Parathyroid adenoma (tissue), 2 donors: ENCODE measurements at regions not wholly inside any gene's neighbourhood (a gene's known extent, or its start where the extent isn't known, plus 50 kb on each side); places are given as distances from the start of the nearest gene placed in this dataset.
"Not testable (repeated sequence)": the region's sequence is repeated elsewhere in the genome, so short reads cannot be mapped to it uniquely, and the experiment has no call there.

Source experiments
- H2AFZ ChIP-seq: fragments of 300-600 bp; sonication (generic); one replicate; pipeline ENCODE4 v1.7.0; 2017; ENCODE audit warnings: antibody characterized with exemption, mild to moderate bottlenecking
- H3K27ac ChIP-seq: fragments of 300-600 bp; sonication (generic); one replicate; pipeline ENCODE4 v1.7.0; 2017
- H3K27me3 ChIP-seq: fragments of 300-600 bp; sonication (generic); one replicate; pipeline ENCODE4 v1.7.0; 2017; ENCODE audit warnings: low read length; ENCODE audit not compliant: control insufficient read depth, insufficient read depth
- H3K36me3 ChIP-seq: fragments of 300-600 bp; sonication (generic); one replicate; pipeline ENCODE4 v1.7.0; 2017; ENCODE audit warnings: low read length; ENCODE audit not compliant: control insufficient read depth, insufficient read depth
- H3K4me1 ChIP-seq: fragments of 300-600 bp; sonication (generic); one replicate; pipeline ENCODE4 v1.7.0; 2017; ENCODE audit warnings: control low read depth
- H3K4me2 ChIP-seq: fragments of 300-600 bp; sonication (generic); one replicate; pipeline ENCODE4 v1.7.0; 2017; ENCODE audit warnings: low read length
- H3K4me3 ChIP-seq: fragments of 300-600 bp; sonication (generic); one replicate; pipeline ENCODE4 v1.7.0; 2017; ENCODE audit warnings: low read depth, low read length
- H3K79me2 ChIP-seq: fragments of 300-600 bp; sonication (generic); one replicate; pipeline ENCODE4 v1.7.0; 2017; ENCODE audit warnings: control low read depth
- H3K9ac ChIP-seq: fragments of 300-600 bp; sonication (generic); one replicate; pipeline ENCODE4 v1.7.0; 2017; ENCODE audit warnings: mild to moderate bottlenecking
- H3K9me3 ChIP-seq: fragments of 300-600 bp; sonication (generic); one replicate; pipeline ENCODE4 v1.7.0; 2017; ENCODE audit warnings: low read length; ENCODE audit not compliant: control insufficient read depth
- TF ChIP-seq, protein P1 (sequence below): fragments of 300-600 bp; sonication (generic); IDR thresholded peaks from one replicate; pipeline ENCODE4 v1.7.0; 2017; ENCODE audit warnings: antibody characterized with exemption, mild to moderate bottlenecking
- donor health status: primary hyperparathyroidism.

DNA sequence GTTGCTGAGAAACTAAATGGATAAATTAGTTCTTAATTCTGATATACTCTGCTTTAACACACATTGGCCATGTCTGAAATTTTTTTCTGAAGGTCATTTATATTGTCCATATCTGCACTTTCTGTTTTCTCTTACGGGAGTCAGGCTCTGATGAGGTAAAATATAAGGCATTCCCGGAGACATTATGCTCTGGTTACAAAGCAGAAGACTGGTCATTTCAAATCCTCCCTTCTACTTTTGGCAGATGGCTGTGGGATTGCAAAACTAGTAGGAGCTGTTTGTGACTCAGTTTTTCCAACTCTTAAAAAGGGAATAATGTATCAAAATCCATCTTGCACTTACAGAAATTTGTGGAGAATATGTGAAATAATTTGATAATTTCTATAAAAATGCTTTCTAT, 92.2 kb upstream of the CPHXL start:
- Histone ChIP-seq H3K4me2 (no peak overlapping the region), H3K27ac (no peak overlapping the region), H3K79me2 (no peaks in the 10 kb centered on the region), H3K4me1 (no peaks in the 10 kb centered on the region), H3K36me3 (no peaks in the 10 kb centered on the region), H3K9me3 (no peaks in the 10 kb centered on the region), H3K4me3 (no peak overlapping the region), H3K9ac (no peak overlapping the region), H3K27me3 (no peaks in the 10 kb centered on the region), H2AFZ (no peak overlapping the region)
- TF ChIP-seq, protein P1, sequence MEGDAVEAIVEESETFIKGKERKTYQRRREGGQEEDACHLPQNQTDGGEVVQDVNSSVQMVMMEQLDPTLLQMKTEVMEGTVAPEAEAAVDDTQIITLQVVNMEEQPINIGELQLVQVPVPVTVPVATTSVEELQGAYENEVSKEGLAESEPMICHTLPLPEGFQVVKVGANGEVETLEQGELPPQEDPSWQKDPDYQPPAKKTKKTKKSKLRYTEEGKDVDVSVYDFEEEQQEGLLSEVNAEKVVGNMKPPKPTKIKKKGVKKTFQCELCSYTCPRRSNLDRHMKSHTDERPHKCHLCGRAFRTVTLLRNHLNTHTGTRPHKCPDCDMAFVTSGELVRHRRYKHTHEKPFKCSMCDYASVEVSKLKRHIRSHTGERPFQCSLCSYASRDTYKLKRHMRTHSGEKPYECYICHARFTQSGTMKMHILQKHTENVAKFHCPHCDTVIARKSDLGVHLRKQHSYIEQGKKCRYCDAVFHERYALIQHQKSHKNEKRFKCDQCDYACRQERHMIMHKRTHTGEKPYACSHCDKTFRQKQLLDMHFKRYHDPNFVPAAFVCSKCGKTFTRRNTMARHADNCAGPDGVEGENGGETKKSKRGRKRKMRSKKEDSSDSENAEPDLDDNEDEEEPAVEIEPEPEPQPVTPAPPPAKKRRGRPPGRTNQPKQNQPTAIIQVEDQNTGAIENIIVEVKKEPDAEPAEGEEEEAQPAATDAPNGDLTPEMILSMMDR = no peak

DNA sequence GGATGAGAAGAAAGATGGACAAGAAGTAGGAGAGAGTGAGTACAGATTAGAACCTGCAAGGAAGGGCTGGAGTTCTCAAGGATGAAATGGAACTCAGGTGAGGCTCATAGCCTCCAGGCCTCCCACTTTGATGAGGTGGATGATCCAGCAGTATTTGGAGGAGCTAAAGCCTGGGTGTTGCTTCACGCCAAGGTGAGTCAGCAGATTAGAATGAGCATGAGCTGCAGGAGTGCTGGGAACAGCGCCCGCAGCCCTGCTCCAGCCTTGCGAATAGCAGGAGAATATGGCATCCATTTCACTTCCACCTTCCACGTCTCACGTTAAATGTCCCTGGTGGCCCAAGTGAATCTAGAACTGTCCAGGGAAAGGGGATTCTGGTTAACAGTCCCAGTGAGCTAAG, 94.4 kb upstream of the CPHXL start:
- H3K4me1 ChIP-seq = no peaks in the 10 kb centered on the region
- no peak overlapping the region for H3K9ac ChIP-seq
- no peak overlapping the region for H3K27ac ChIP-seq
- no peaks in the 10 kb centered on the region for H3K79me2 ChIP-seq
- H2AFZ ChIP-seq = no peak overlapping the region
- no peak overlapping the region for H3K4me3 ChIP-seq
- TF ChIP-seq, protein P1 = no peak
- no peaks in the 10 kb centered on the region for H3K27me3 ChIP-seq
- H3K4me2 ChIP-seq = no peak overlapping the region
- no peaks in the 10 kb centered on the region for H3K36me3 ChIP-seq
- H3K9me3 ChIP-seq = no peaks in the 10 kb centered on the region

DNA sequence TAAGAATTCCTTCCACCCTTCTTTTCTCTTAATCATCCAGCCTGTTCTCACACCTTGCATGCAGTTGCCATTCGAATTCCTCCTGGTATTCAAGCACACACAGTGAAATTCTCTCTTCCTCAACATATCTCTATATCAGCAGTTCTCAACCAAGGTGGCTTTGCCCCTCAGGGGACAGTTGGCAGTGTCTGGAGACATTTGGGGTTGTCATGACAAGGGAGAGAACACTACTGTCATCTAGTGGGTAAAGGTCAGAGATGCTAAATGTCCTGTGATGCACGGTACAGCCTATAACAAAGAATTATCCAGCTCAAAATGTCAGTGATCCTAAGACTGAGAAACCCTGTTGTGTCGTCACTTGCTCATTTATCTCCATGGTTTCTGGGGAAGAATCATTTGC, 94.8 kb upstream of the CPHXL start:
- no peaks in the 10 kb centered on the region for H3K4me1 ChIP-seq
- no peak overlapping the region for H3K27ac ChIP-seq
- H3K36me3 ChIP-seq = no peaks in the 10 kb centered on the region
- H3K4me2 ChIP-seq = no peak overlapping the region
- TF ChIP-seq, protein P1 = no peak
- no peak overlapping the region for H3K4me3 ChIP-seq
- no peak overlapping the region for H3K9ac ChIP-seq
- no peaks in the 10 kb centered on the region for H3K27me3 ChIP-seq
- H3K79me2 ChIP-seq = no peaks in the 10 kb centered on the region
- H2AFZ ChIP-seq = no peak overlapping the region
- no peaks in the 10 kb centered on the region for H3K9me3 ChIP-seq

DNA sequence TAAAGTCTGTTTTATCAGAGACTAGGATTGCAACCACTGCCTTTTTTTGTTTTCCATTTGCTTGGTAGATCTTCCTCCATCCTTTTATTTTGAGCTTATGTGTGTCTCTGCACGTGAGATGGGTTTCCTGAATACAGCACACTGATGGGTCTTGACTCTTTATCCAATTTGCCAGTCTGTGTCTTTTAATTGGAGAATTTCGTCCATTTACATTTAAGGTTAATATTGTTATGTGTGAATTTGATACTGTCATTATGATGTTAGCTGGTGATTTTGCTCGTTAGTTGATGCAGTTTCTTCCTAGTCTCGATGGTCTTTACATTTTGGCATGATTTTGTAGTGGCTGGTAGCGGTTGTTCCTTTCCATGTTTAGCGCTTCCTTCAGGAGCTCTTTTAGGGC, 99.5 kb upstream of the CPHXL start:
- H2AFZ ChIP-seq, H3K4me1 ChIP-seq, H3K9ac ChIP-seq, H3K9me3 ChIP-seq, H3K27ac ChIP-seq, H3K4me2 ChIP-seq, H3K4me3 ChIP-seq, H3K79me2 ChIP-seq, H3K27me3 ChIP-seq, H3K36me3 ChIP-seq: not testable (repeated sequence)

DNA sequence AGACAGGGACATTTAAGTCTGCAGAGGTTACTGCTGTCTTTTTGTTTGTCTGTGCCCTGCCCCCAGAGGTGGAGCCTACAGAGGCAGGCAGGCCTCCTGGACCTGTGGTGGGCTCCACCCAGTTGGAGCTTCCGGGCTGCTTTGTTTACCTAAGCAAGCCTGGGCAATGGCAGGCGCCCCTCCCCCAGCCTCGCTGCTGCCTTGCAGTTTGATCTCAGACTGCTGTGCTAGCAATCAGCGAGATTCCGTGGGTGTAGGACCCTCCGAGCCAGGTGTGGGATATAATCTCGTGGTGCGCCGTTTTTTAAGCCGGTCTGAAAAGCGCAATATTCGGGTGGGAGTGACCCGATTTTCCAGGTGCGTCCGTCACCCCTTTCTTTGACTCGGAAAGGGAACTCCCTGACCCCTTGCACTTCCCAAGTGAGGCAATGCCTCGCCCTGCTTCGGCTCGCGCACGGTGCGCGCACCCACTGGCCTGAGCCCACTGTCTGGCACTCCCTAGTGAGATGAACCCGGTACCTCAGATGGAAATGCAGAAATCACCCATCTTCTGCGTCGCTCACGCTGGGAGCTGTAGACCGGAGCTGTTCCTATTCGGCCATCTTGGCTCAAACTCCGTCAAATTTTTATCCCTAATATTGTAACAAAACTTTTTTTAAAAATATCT, 101.2 kb upstream of the CPHXL start:
- not testable (repeated sequence) for H3K9me3 ChIP-seq, H3K36me3 ChIP-seq, H2AFZ ChIP-seq, H3K4me3 ChIP-seq, H3K9ac ChIP-seq, H3K27me3 ChIP-seq, H3K27ac ChIP-seq, H3K4me1 ChIP-seq, H3K79me2 ChIP-seq, H3K4me2 ChIP-seq

DNA sequence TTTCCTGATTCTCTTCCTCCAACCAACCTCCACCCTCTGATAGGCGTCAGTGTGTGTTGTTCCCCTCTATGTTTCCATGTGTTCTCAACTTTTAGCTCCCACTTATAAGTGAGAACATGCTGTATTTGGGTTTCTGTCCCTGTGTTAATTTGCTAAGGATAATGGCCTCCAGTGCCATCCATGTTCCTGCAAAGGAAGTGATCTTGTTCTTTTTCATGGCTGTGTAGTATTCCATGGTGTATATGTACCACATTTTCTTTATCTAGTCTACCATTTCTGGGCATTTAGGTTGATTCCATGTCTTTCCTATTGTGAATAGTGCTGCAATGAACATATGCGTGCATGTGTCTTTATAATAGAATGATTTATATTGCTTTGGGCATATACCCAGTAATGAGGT, 107.1 kb upstream of the CPHXL start:
- H3K36me3 ChIP-seq, H2AFZ ChIP-seq, H3K9me3 ChIP-seq, H3K4me1 ChIP-seq, H3K27ac ChIP-seq, H3K79me2 ChIP-seq, H3K27me3 ChIP-seq, H3K4me3 ChIP-seq, H3K4me2 ChIP-seq, H3K9ac ChIP-seq: not testable (repeated sequence)
